AG04450 (cell line): ENCODE measurements at regions not wholly inside any gene's neighbourhood (a gene's known extent, or its start where the extent isn't known, plus 50 kb on each side); places are given as distances from the start of the nearest gene placed in this dataset.

Source experiments
- CTCF ChIA-PET: fragments of 300-600, 350-600 bp; formaldehyde crosslinking; extraction: SDS; loops from one replicate; lab custom pipeline; 2022; ENCODE audit warnings: antibody characterized with exemption, inconsistent platforms; lab: Charles Lee
- POLR2A ChIA-PET: fragments of 350-600 bp; formaldehyde crosslinking; extraction: SDS; loops from one replicate; lab custom pipeline; 2021; ENCODE audit warnings: antibody characterized with exemption, inconsistent platforms; lab: Yijun Ruan, JAX
- DNase-seq: peaks from one replicate; pipeline ENCODE4 v3.0.0-alpha.2; 2011; ENCODE audit warnings: low read depth, low spot score
- H3K27ac ChIP-seq: one replicate; pipeline ENCODE4 v1.5.1; 2012; ENCODE audit warnings: low read depth, low read length, control low read depth
- H3K27me3 ChIP-seq: one replicate; pipeline ENCODE4 v1.6.0; 2012; ENCODE audit warnings: low read length; ENCODE audit not compliant: control insufficient read depth, insufficient read depth
- H3K4me3 ChIP-seq: 2 replicates; pipeline ENCODE4 v1.5.1; 2011; ENCODE audit warnings: mild to moderate bottlenecking, low read depth, low read length, control low read depth
- H3K9me3 ChIP-seq: 2 replicates; pipeline ENCODE4 v1.5.1; 2012; ENCODE audit warnings: low read length; ENCODE audit not compliant: control insufficient read depth, insufficient read depth
- TF ChIP-seq, protein P1 (sequence below): IDR thresholded peaks from 2 replicates; pipeline ENCODE4 v1.5.1; 2011; ENCODE audit warnings: low read depth, low read length, control low read depth, inconsistent platforms

DNA sequence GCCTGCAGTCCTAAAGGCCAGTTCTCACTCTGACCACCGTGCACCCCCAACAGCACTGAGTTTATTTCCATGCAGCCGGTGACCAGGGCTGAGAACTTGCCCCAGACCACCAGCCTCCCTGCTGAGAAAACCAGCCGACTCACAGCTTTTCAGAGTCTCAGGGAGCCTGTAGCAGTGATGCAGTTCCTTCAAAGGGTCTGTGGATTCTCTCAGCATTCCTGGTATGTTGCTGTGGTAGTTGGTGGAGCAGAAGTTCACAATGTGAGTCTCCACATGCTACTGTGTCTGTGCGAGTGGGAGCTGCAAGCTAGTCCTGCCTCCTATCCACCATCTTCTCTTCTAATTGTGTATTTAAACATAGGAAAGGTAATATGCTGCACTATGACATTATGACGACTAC, 254.9 kb upstream of the KLF12 start:
- TF ChIP-seq, protein P1, sequence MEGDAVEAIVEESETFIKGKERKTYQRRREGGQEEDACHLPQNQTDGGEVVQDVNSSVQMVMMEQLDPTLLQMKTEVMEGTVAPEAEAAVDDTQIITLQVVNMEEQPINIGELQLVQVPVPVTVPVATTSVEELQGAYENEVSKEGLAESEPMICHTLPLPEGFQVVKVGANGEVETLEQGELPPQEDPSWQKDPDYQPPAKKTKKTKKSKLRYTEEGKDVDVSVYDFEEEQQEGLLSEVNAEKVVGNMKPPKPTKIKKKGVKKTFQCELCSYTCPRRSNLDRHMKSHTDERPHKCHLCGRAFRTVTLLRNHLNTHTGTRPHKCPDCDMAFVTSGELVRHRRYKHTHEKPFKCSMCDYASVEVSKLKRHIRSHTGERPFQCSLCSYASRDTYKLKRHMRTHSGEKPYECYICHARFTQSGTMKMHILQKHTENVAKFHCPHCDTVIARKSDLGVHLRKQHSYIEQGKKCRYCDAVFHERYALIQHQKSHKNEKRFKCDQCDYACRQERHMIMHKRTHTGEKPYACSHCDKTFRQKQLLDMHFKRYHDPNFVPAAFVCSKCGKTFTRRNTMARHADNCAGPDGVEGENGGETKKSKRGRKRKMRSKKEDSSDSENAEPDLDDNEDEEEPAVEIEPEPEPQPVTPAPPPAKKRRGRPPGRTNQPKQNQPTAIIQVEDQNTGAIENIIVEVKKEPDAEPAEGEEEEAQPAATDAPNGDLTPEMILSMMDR, result no peak
- no peaks in the 10 kb centered on the region; the same call in 1 of the 2 replicates for H3K9me3 ChIP-seq
- no peak overlapping the region for H3K27ac ChIP-seq
- peaks cover 2% of the 10 kb centered on the region for H3K27me3 ChIP-seq
- no peak overlapping the region for H3K4me3 ChIP-seq
- ChIA-PET POLR2A (no interaction called here), CTCF (no interaction called here)
- DNase-seq, result no peak

DNA sequence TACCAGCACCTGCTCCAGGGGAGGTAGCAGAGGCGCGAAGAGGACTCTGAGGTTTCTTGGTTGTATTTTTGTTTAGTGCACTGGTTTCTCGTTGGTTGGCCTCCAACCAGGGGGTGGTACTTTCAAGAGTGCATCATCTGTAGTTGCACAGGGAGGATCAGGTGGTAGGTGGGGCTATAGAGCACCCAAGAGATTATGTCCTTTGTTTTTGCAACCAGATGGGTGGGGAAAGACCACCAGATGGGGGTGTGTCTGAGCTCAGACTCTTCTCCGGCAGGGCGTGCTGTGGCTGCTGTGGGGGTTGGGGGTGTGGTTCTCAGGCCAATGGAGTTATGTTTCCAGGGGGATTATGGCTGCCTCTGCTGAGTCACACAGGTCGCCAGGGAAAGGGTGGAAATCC, 254.4 kb upstream of the KLF12 start:
- H3K4me3 ChIP-seq, result no peak overlapping the region
- CTCF ChIA-PET, result no interaction called here
- H3K27me3 ChIP-seq, result peaks cover 2% of the 10 kb centered on the region
- TF ChIP-seq, protein P1, result no peak
- H3K9me3 ChIP-seq, result no peaks in the 10 kb centered on the region; the same call in 1 of the 2 replicates
- no peak overlapping the region for H3K27ac ChIP-seq
- POLR2A ChIA-PET, result no interaction called here
- no peak for DNase-seq

DNA sequence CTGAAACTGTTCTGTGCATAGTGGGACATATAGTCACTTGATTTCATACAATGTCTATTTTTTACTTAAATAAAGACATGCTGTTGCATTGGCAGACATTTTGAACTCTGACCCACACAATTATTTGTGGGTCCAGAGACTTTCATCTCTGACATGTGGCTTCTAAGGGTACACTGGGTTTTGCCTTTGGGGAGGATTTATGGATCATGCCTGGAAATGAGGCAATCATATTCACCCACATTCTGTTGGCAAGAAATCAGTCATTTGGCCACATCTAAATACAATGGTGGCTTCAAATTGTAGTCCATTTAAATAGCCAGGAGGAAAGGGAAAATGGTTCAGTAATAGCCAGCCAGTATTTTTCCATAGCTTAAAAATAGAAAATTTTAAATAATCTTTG, 238.3 kb upstream of the KLF12 start:
- H3K27ac ChIP-seq, result no peak overlapping the region
- DNase-seq, result no peak
- no peaks in the 10 kb centered on the region for H3K27me3 ChIP-seq
- no peak overlapping the region for H3K4me3 ChIP-seq
- TF ChIP-seq, protein P1, result no peak
- H3K9me3 ChIP-seq, result no peaks in the 10 kb centered on the region
- ChIA-PET POLR2A (no interaction called here), CTCF (no interaction called here)

DNA sequence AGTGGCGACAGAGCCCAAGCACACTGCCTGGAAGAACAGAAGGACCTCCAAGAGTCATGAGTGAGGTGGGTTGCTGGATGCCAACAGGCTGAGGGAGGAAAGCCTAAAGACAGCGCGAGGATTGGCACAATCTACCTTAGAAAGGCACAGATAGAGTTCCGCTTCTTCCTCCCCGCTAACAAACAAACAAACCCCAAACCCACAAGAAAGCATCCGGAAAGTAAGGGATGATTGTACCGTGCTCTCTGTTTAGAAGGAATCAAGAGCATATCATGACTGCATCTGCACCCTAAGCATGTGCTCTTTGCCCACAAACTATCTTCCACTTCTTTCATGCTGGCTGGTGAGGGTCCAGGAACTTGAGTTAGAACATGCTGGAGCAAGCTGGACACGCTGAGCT, 233.0 kb upstream of the KLF12 start:
- POLR2A ChIA-PET, result no interaction called here
- H3K27ac ChIP-seq, result no peak overlapping the region

DNA sequence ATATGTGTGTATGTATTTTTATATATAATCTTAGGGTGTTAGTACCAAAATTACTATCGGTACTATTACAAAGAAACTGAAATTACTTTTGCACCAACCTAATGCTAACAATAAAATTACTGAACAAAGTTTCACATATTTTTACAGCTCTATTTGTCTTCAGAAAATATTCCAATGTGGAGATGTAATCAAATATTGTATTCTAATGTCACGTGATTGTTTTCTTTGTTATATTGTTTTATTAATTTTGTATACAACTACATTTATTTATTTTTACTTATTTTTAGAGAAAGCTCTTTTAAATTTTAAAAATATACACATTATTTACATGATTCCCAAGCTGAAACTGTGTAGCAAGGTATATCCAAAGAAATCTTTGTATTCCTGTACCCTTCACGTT, 227.1 kb upstream of the KLF12 start:
- Histone ChIP-seq H3K4me3 (no peak overlapping the region), H3K27me3 (no peaks in the 10 kb centered on the region), H3K27ac (no peak overlapping the region), H3K9me3 (no peaks in the 10 kb centered on the region)
- DNase-seq, result no peak
- ChIA-PET CTCF (no interaction called here), POLR2A (no interaction called here)
- TF ChIP-seq, protein P1, result no peak

More for the DNA sequence above, 233.0 kb upstream of the KLF12 start:
- TF ChIP-seq, protein P1, result no peak
- CTCF ChIA-PET, result no interaction called here
- H3K27me3 ChIP-seq, result no peaks in the 10 kb centered on the region
- DNase-seq, result no peak
- no peak overlapping the region for H3K4me3 ChIP-seq
- no peaks in the 10 kb centered on the region for H3K9me3 ChIP-seq
